Testis (tissue), 2 donors: ENCODE measurements at regions not wholly inside any gene's neighbourhood (a gene's known extent, or its start where the extent isn't known, plus 50 kb on each side); places are given as distances from the start of the nearest gene placed in this dataset.
"Not testable (repeated sequence)": the region's sequence is repeated elsewhere in the genome, so short reads cannot be mapped to it uniquely, and the experiment has no call there.

ENCODE experiments used
- DNase-seq: peaks from one replicate; pipeline ENCODE4 v3.0.0-alpha.2; 2019
- H3K27ac ChIP-seq, 2 donors: fragments of 200-600 bp; sonication (generic); one replicate each; pipeline ENCODE4 v1.5.1; 2019
- H3K27me3 ChIP-seq: fragments of 200-600 bp; sonication (generic); one replicate; pipeline ENCODE4 v1.5.1; 2019
- H3K36me3 ChIP-seq: fragments of 200-600 bp; sonication (generic); one replicate; pipeline ENCODE4 v1.5.1; 2017; ENCODE audit warnings: low read depth; ENCODE audit errors: missing control alignments
- H3K4me1 ChIP-seq: fragments of 200-600 bp; sonication (generic); one replicate; pipeline ENCODE4 v1.5.1; 2019
- H3K4me3 ChIP-seq, 2 donors: fragments of 200-600 bp; sonication (generic); one replicate each; pipeline ENCODE4 v1.5.1; 2017 to 2019
- H3K9me3 ChIP-seq: fragments of 200-600 bp; sonication (generic); one replicate; pipeline ENCODE4 v1.5.1; 2017
- WGBS, 2 donors: methylation state at CpG; one replicate each; pipeline ENCODE4 v1.1.5; 2018; 5-methylcytosine and 5-hydroxymethylcytosine counted together
- intact Hi-C: fragments of 100-400 bp; cut with DNase I; formaldehyde crosslinking; loops from one replicate; pipeline ENCODE4 v1.15.1; 2023; ENCODE audit warnings: low total_unique reads

GRCh38 chr16:88149663-88150062 is 198.4 kb downstream of the BANP start:
- WGBS, 2 donors: 76 to 95% methylated on average over 2 to 3 of the region's 3 CpGs
- not testable (repeated sequence) for H3K27ac ChIP-seq

GRCh38 chr16:88150456-88151128 is 199.4 kb downstream of the BANP start:
- H3K36me3 ChIP-seq, H3K9me3 ChIP-seq, H3K4me1 ChIP-seq, intact Hi-C loops, DNase-seq, H3K27ac ChIP-seq, H3K27me3 ChIP-seq, H3K4me3 ChIP-seq: not testable (repeated sequence)
- WGBS, 2 donors: 81 to 83% methylated on average over 22 to 27 of the region's 27 CpGs

More at GRCh38 chr16:88149663-88150062, 198.4 kb downstream of the BANP start:
- H3K9me3 ChIP-seq, H3K4me1 ChIP-seq, H3K36me3 ChIP-seq, DNase-seq, H3K4me3 ChIP-seq, intact Hi-C loops, H3K27me3 ChIP-seq: not testable (repeated sequence)

- DNase-seq, H3K4me1 ChIP-seq, H3K9me3 ChIP-seq, H3K27ac ChIP-seq, H3K4me3 ChIP-seq, H3K36me3 ChIP-seq, H3K27me3 ChIP-seq, intact Hi-C loops: not testable (repeated sequence)
- 87 to 95% methylated on average over 15 to 25 of the region's 25 CpGs for WGBS, 2 donors
Observed at GRCh38 chr16:88151129-88151499, 199.9 kb downstream of the BANP start.

- intact Hi-C loops, H3K27me3 ChIP-seq, H3K9me3 ChIP-seq, H3K36me3 ChIP-seq, H3K27ac ChIP-seq, DNase-seq, H3K4me1 ChIP-seq, H3K4me3 ChIP-seq: not testable (repeated sequence)
- 75 to 85% methylated on average over 18 to 27 of the region's 27 CpGs for WGBS, 2 donors
Observed at GRCh38 chr16:88151859-88152843, 200.9 kb downstream of the BANP start.

GRCh38 chr16:88152879-88153278 is 201.6 kb downstream of the BANP start:
- H3K27ac ChIP-seq, intact Hi-C loops, DNase-seq, H3K9me3 ChIP-seq, H3K36me3 ChIP-seq, H3K4me3 ChIP-seq, H3K4me1 ChIP-seq, H3K27me3 ChIP-seq: not testable (repeated sequence)
- WGBS, 2 donors: 80 to 83% methylated on average over 20 of the region's 20 CpGs

GRCh38 chr16:88153516-88153915 is 202.3 kb downstream of the BANP start:
- H3K27me3 ChIP-seq, H3K9me3 ChIP-seq, intact Hi-C loops, H3K4me3 ChIP-seq, H3K4me1 ChIP-seq, H3K27ac ChIP-seq, H3K36me3 ChIP-seq: not testable (repeated sequence)
- 86 to 92% methylated on average over 9 of the region's 12 CpGs for WGBS, 2 donors
- DNase-seq: peak; percentile 27

GRCh38 chr16:88154886-88155285 is 203.7 kb downstream of the BANP start:
- WGBS, 2 donors: 89 to 95% methylated on average over 5 to 8 of the region's 8 CpGs
- H3K36me3 ChIP-seq, H3K27ac ChIP-seq, H3K9me3 ChIP-seq, H3K4me1 ChIP-seq, H3K27me3 ChIP-seq, intact Hi-C loops, H3K4me3 ChIP-seq, DNase-seq: not testable (repeated sequence)

GRCh38 chr16:88155681-88156080 is 204.4 kb downstream of the BANP start:
- H3K9me3 ChIP-seq, H3K27me3 ChIP-seq, intact Hi-C loops, H3K4me3 ChIP-seq, H3K27ac ChIP-seq, H3K36me3 ChIP-seq, DNase-seq, H3K4me1 ChIP-seq: not testable (repeated sequence)
- WGBS, 2 donors: 92 to 95% methylated on average over 10 of the region's 10 CpGs

GRCh38 chr16:88156640-88157283 is 205.5 kb downstream of the BANP start:
- DNase-seq, H3K27me3 ChIP-seq, H3K9me3 ChIP-seq, H3K4me3 ChIP-seq, H3K4me1 ChIP-seq, H3K36me3 ChIP-seq, intact Hi-C loops, H3K27ac ChIP-seq: not testable (repeated sequence)
- WGBS, 2 donors: 89 to 100% methylated on average over 1 to 6 of the region's 14 CpGs

- DNase-seq, H3K36me3 ChIP-seq, H3K27me3 ChIP-seq, H3K27ac ChIP-seq, intact Hi-C loops, H3K4me3 ChIP-seq, H3K4me1 ChIP-seq, H3K9me3 ChIP-seq: not testable (repeated sequence)
- WGBS, 2 donors: 82 to 85% methylated on average over 5 to 9 of the region's 12 CpGs
Observed at GRCh38 chr16:88157686-88158085, 206.5 kb downstream of the BANP start.

GRCh38 chr16:88158256-88159045 is 207.2 kb downstream of the BANP start:
- H3K4me3 ChIP-seq, H3K27me3 ChIP-seq, intact Hi-C loops, H3K27ac ChIP-seq, H3K4me1 ChIP-seq, H3K36me3 ChIP-seq, DNase-seq, H3K9me3 ChIP-seq: not testable (repeated sequence)
- WGBS, 2 donors: 77 to 83% methylated on average over 11 to 17 of the region's 20 CpGs
